ENCODE measurements at regions not wholly inside any gene's neighbourhood (a gene's known extent, or its start where the extent isn't known, plus 50 kb on each side); places are given as distances from the start of the nearest gene placed in this dataset.

DNA sequence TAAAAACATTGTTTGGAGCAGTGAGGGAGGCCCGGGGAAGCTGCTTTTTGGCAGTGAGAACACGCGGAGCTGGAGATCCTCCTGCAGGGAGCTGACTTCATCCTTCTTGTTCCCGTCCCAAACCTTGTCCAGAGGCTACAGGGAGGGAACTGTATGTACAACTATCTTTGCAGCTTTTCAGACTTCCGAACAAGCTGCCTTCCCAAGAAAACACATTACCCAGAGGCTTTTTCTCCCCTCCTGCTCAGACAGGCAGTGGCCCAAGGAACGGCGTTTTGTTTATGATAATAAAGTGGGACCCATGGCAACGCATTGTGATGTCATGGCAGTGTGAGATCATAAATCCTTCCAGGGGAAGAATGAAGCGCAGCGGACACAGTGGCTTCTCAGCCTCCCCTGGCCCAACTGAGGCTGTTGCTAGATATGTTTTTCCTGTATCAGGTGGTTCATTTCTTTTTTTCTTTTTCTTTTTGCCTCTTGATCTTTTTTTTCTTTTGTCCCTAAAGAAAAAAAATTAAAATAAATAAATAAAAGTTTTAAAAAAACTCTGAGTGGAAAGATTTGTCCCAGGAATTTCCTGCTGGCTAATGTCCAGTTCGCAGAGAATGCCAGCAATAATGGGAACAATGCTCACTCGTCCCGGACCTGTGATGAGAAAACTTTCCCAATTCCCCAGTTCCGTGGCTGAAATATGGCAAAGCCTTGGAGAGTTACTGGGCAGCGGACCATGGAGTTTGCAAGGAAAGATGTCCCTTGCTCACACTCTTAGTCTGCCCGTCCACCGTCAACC lies 103.4 kb upstream of the MAP1LC3B2 start:
- DNase-seq (ENCODE audit: low read depth in 2 of 2) = no peak

DNA sequence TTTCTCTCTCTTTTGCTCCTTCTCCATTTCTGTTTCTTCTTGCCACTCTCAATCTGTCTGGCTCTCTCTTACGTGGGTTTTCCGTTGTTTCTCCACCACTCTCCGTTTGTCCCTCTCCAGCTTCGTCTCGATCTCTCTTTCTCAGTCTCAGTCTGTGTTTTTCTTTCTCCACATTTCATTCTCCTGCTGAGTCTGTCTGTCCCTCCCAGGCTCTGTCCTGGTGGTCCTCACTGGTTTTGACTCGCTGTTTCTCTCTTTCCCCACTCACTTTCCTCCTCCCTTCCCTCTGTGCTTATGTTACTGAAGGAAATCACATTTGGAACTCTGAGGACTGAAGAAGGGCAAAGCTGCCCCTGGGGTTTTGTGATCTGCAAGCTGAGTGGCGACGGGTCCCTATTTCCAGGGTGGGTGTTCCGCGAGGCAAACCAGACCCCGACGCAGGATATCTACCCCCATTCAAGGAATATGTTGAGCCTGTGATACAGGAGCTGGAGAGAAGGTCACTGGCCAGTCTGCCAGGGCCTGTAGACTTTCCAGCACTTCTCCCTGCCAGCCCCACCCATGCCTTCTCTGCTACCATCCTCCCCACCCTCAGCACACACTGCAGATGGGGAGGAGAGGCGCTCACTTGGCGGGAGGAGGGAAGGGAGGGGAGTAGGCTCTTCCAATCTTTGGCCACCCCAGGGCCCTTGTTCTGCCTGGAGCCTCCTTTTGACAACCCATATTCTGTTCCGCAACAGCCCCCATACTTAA lies 102.7 kb upstream of the MAP1LC3B2 start:
- DNase-seq (ENCODE audit: low read depth in 2 of 2) = no peak

DNA sequence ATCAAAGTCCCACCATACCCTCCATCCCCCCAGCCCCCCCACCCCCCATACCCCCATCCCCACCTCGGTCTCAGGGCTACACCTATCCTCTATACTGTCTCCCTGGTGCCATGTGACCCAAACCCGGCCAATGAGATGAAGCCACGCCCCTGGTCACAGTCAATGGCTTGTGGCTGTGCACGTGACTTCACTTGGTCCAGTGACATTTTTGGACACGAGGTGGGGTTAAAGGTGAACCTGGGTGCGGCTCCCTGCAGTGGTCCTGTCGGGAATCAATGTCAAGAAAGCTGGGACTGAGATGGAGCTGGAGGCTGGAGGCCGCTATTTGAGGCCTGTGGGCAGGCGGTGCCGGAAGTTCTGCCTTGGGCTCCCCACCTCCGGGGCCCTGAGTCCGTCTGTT lies 100.7 kb upstream of the MAP1LC3B2 start:
- no peak for DNase-seq (ENCODE audit: low read depth in 2 of 2)

DNA sequence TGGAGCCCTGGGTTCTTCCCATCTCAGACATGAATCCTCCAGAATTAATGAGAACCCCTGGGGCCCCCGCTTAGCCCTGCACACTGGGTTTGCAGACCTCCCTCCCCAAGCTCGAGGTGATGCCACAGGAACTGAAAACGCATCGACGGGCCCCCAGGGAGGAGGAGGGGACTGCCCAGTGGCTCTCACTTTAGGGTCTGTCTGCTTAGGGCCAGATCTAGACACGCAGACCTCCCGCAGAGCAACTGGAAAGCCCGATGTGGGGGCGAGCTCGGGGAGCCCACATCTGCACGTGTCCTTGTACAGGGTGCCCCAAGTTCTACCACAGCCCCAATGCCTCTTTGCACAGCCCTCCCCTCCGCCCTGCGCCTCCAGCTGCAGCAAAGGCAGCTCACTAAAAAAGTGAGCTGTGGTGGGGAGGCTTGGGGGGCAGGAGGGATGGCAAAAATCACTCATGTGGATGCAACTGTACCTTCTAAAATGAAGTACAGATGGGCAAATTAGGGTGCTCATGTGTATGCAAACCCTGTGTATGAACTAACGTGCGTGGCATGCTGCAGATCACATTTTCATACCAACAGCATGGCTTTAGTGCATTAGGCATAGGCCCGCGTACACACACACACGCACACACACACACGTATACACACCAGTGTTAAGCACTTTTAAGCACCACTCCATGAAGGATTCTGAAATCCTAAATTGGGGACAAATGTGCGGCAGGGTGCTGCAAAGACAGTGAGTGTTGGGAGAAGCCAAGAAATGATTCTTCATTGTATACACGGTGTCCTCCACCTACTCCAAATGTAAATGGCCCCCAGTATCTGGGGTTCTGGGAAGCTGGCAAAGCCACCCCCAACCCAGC lies 99.9 kb upstream of the MAP1LC3B2 start:
- DNase-seq (ENCODE audit: low read depth in 2 of 2) = no peak

DNA sequence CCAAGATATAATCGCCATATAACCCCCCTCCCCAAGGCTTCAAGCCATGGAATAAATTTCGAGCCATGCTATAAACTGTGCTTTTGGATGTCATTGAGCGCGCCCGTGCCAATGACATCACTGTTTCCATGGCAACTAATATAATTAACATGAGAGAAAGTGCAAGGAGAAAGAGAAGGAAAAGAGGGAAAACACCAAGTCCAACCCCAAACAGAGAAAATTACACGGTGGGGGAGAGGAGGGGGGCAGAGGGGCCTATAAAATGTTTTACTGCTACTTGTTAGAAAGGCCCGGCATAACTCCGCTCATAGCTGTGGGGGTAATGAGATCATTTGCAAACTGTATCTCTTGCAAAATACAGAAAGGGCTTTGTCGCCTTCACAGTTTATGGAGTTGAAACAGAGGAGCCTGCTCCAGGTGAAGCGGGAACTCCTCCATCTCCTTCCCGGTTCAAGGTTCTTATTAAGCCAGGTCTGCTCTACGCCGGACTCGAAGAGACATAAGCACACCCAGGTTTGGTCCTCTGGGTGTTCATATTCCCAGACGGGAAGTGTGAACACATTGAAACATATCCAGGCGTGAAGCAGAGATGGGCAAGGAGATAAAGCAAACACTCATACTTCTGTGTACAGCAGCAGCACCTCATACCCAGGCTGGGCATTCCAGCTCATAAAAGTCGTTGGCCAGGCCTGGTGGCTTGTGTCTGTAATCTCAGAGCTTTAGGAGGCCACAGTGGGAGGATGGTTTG lies 99.1 kb upstream of the MAP1LC3B2 start:
- no peak for DNase-seq (ENCODE audit: low read depth in 2 of 2)

DNA sequence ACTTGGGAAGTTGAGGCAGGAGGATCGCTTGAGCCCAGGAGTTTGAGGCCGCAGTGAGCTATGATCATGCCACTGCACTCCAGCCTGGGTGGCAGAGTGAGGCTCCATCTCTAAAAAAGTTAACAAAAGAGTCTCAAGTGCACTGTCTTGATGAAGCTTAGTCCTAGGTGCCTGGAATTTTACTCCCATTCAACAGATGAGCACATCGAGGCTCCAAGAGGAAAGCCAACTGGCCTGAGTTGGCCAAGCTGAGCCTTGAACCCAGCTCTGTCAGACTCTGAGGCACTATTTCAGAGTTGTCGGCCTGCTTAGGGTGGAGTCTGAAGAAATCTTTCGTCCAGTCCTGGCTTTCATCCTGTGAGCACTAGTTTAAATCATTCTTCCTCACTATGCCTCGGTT lies 98.1 kb upstream of the MAP1LC3B2 start:
- DNase-seq (ENCODE audit: low read depth in 2 of 2) = no peak

DNA sequence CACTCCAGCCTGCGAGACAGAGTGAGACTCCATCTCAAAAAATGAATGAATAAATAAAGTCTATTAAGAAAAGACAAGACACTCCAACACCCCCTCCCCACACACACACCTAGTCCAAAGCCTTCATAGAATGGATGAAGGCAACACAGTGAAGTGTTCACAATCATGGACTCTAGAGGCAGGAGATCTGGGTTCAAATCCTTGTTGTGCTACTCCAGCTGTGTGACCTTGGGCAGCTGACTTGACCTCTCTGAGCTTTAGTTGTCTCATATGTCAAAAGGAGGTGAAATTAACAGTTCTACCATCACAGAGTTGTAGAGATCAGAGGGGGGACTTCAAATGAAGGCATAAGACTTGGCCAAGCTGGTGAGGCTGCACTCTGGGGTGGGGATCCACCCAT lies 95.8 kb upstream of the MAP1LC3B2 start:
- no peak for DNase-seq (ENCODE audit: low read depth in 2 of 2)

DNA sequence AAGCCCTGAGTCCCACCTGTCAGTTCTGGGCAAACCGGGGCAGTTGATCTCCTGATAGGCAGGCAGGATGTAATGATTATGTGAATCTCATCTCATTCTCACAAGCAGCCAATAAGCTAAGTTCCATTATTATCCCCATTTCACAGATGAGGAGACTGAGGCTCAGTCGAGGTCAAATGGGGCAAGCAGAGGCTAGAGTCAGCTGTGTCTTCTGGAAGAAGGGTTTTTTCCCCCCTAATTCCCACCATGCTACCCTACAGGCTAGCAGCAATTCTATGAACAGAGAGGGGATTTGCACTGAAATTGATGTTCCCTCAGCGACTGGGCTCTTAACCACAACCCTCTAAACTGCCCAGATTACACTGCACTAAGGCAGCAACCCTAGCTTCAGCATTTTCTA lies 93.8 kb upstream of the MAP1LC3B2 start:
- no peak for DNase-seq (ENCODE audit: low read depth in 2 of 2)

DNA sequence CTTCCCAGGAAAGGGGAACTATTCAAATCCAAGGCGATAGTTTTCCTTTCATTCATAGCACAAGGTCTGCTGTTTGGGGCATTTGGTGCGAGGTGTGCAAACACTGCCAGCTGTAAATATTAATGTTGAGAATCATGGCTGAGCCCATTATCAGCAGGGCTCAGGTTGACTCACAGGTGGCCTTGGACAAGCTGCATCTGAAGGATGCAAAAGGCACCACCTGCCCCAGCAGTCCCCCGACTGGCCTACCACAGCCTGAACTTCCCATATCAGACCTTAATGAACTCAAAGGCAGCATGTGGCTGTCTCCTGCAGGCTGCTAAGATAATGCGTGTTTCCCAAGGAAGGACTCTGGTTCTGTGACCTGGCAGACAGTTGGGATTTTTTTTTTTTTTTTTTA lies 93.3 kb upstream of the MAP1LC3B2 start:
- DNase-seq (ENCODE audit: low read depth in 2 of 2) = no peak

DNA sequence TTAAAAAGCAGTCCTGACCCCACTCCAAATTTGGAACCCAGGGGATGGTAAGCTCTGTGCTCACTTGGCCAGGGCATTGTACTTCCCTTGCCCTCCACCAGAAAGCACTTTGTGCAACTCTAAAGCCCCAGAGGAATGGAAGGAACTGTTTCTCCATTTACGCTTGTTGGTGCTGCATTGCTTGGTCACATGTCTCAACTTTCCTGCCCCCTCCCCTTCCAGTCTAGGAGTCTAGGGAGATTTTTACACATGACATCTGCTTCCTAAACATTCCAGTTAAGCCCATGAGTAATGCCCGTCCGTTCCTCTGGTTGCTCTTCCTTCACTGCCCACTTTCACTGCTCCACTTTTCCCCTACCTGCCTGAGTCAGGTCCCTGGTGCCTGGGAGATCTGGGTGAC lies 92.6 kb upstream of the MAP1LC3B2 start:
- DNase-seq (ENCODE audit: low read depth in 2 of 2) = no peak

DNA sequence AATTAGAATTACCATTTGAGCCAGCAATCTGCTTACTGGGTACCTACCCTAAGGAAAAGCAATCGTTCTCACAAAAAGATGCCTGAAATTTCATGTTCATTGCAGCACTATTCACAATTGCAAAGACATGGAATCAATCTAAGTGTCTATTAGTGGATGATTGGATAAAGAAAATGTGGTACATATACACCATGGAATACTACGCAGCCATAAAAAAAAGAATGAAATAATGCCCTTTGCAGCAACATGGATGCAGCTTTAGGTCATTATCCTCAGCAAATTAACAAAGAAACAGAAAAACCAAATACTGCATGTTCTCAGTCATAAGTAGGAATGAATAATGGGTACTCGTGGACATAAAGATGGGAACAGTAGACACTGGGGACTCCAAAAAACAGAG lies 89.8 kb upstream of the MAP1LC3B2 start:
- DNase-seq (ENCODE audit: low read depth in 2 of 2) = no peak

DNA sequence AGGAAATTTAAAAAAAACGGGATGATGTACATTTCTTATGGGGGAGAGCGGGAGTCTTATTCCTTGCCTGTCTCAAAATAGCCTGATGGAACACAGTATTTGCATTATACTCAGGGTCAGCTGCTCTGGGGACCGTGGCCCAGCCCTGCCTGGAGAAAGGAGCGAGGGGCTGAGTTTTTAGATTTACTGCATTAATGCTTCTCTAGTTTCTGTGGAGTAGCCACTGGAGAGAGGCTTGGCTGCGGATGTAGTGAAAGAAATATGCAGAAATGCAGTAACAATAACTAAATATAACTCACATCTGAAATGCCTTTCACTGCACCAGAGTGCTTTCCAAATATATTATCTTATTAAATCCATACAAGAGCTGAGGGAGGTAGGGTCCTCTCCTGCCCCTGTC lies 87.6 kb upstream of the MAP1LC3B2 start:
- DNase-seq (ENCODE audit: low read depth in 2 of 2) = no peak

DNA sequence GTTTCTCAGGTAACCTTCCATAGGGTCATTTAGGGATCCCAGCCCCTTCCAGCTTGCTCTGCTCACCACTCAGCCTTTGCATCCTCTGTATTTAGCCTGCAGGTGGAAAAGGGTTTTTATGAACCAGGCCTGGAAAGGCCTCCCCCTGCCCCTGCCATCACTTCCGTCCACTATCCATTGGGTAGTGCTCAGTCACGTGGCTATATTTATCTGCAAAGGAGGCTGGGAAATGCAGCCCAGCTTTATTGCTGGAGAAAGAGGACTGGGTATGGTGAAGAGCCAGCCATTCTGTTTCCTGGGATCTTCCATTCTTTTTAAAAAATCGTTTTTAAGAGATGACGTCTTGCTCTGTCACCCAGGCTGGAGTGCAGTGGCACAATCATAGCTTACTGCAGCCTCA lies 87.0 kb upstream of the MAP1LC3B2 start:
- DNase-seq (ENCODE audit: low read depth in 2 of 2) = no peak

DNA sequence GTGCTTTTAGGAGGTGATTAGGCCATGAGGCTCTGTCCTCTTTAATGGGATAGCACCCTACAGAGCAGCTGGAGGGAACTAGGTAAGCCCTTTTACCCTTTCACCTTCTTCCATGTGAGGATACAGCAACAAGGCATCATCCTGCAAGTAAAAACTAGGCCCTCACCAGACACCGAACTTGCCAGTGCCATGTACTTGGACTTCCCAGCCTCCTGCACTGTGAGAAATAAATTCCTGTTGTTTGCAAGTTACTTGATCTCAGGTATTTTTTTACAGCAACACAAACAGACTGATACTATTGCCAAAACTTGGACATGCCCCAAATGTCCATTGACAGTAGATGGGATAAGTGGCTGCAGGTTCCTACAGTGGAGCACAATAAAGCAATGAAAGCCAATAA lies 85.8 kb upstream of the MAP1LC3B2 start:
- DNase-seq (ENCODE audit: low read depth in 2 of 2) = no peak

DNA sequence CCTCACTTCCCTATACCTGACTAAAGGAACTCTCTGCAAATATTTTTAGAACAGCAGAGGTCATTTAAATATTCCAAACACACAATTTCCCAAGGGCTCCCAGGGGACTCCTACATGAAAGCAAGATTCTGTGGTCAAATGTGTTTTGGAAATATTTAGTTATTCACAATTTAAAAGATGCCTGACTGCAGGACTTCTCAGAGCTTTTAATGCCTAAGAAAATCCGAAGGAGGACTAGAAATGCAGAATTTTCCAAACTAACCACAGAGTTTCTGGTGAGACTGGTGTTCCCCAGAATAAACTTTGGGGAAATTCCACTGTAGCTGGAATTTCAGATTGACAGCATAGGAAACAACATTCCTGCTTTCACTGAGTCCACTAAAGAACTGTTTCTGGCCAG lies 84.8 kb upstream of the MAP1LC3B2 start:
- no peak for DNase-seq (ENCODE audit: low read depth in 2 of 2)

DNA sequence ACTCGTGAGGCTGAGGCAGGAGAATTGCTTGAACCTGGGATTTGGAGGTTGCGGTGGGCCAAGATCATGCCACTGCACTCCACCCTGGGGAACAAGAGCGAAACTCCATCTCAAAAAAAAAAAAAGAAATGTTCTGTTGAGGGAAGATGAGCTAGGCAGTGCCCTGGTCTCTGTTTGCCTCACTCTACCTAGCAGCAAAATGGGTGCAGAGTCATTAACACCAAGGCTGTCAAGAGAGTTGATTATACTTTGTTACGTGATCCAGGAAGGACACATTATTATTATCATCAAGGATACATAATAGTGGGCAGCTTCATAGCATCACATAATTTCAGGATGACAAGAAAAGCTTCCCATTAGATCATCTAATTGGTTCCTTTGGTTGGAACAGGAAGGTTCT lies 84.3 kb upstream of the MAP1LC3B2 start:
- DNase-seq (ENCODE audit: low read depth in 2 of 2) = no peak

DNA sequence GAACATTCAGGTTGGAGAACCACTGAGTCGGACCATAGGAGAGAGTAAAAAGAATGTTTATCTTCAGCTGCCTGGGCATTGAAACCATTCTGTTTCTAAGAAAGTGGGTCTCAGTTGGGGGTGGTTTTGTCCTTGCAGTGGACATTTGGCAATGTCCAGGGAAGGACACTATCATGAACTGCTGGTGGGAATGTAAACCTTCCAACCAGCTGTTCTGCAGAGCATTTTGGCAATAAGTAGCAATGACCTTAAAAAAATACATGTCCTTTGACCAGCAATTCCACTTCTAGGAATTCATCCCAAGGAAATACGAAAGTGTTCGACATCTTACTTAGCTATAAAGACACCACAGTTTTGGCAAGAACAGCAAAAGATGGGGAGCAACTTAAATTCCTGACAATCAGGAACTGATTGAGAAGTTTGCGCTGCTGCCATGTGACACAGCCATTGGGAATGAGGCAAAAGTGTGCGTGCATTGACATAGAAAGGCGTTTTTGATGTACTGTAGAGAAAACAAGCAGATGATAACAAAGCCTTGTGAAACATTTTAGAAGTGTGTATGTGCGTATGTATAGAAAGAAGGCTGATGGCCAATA lies 82.9 kb upstream of the MAP1LC3B2 start:
- no peak for DNase-seq (ENCODE audit: low read depth in 2 of 2)

DNA sequence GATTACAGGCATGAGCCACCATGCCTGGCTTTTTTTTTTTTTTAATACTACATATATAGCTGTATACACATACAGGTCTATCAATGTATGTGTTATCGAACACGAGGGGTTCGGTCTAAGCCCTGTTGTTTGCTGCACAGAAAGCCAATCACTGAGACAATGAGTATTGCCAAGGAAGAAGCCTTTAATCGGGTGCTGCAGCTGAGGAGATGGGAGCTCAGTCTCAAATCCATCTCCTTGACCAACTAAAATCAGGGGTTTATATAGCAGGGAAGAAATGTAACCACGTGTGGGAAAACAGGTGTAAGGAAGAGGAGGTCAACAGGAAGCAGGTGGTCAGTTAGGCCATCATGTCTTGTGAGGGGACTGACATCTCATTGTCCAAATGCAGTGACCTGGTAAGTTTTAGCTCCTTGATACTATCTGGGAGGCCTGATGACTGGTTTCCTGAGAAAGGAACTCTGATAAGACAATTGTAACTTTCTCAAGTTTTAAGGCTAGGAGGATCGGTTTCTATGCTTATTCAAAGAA lies 80.9 kb upstream of the MAP1LC3B2 start:
- DNase-seq (ENCODE audit: low read depth in 2 of 2) = no peak

DNA sequence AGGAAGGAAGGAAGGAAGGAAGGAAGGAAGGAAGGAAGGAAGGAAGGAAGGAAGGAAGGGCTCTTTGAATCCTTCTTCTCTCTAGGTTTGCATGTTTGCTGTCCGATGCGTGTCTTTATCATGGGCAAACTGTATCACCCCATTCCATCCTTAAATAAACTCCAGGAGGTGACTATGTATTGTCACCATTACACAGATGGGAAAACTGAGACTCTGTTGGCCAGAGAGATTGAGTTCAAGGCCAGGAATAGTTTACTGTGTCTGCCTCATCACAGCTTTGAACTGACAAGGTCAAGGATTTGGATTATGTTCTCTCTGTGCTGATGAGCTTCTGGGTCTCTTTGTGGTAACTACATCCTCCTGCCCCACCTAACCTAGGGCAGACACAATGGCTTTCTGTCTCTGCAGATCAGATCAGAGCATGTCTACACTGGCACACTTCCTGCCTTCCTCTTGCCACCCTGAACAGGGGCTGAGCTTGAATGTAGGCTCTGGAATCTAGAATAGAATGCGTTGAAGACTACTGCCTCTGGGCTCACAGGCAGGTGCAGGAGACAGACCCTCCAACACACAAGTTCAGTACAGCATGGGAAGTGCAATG lies 78.9 kb upstream of the MAP1LC3B2 start:
- DNase-seq (ENCODE audit: low read depth in 2 of 2) = no peak

DNA sequence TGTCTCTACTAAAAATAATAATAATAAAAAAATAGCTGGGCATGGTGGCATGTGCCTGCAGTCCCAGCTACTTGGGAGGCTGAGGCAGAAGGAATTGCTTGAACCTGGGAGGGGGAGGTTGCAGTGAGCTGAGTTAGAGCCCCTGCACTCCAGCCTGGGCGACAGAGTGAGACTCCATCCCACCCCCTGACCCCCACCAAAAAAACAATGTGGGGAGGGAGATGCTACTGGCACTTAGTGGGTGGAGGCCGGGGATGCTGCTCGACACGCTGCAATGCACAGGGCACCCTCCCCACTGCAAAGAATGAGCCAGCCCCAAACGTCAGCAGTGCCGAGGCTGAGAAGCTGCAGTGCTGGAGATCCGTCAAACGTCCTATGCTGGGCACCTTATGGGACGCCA lies 77.5 kb upstream of the MAP1LC3B2 start:
- DNase-seq (ENCODE audit: low read depth in 2 of 2) = no peak

DNA sequence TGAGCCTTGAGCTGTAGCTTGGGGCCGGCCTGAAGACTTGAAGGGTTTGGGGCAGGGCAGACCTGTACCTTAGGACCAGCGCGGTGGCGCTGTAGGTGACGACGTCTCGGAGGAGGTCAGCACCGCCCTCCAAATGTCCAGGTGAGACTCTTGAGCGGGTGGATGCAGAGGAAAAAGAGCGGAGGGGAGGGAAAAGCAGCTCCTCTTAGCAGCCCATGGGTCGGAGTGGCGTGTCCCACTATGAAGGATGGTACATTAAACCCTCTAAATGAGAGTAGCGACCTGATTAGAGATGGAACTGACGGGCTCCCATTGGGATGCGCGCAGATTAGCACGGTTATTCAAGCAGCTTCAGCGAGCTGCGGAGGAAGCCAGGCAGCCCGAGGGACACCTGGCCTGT lies 77.0 kb upstream of the MAP1LC3B2 start:
- DNase-seq (ENCODE audit: low read depth in 2 of 2) = no peak
